ENCODE measurements at regions not wholly inside any gene's neighbourhood (a gene's known extent, or its start where the extent isn't known, plus 50 kb on each side); places are given as distances from the start of the nearest gene placed in this dataset.

DNA sequence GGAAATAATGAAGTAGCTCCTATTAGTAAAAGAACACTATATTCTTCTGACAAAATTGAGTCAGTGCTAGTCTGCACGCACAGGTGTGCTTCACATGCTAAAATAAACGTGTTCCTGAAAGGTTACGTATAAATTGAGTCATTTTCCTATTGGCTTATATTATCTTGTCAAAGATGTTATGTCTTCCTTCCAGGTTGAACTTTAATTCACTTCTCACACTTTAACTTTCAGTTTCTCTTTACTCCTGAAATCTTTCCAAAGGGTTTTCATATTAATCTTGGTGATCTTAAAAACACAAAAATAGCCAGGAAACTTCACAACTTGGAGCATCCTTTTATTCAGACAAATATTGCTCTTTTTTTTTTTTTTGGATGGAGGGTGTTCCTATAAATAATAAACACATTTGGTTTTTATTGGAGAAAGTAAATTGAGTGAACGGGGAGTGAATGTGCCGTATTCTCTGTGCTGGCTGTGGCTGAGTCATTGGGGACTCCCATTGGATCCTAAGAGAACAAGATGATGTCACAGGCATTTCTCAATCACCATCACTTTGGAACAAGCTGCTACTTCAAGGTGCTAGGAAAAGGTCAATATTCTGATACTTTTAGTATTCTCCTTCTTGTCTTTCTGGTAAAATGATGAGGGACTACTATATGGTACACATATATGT is 150.2 kb upstream of the SPATS2L start:
- H4K20me1 ChIP-seq (replicated peaks; ENCODE audit: insufficient read depth) = no peaks in the 10 kb centered on the region
- H3K36me3 Mint-ChIP-seq (ENCODE audit: low read depth) = peaks cover 28% of the 10 kb centered on the region
- peaks cover 9% of the 10 kb centered on the region for H3K9me2 ChIP-seq (ENCODE audit: insufficient read depth)
- no peaks in the 10 kb centered on the region for H3K79me2 ChIP-seq (replicated peaks; ENCODE audit: insufficient read depth)
- H3K4me3 Mint-ChIP-seq = no peak overlapping the region
- no peak for TF ChIP-seq EZH2phosphoT487 (IDR thresholded peaks at IDR 0.05; ENCODE audit: unreplicated experiment)
- no peak for TF ChIP-seq JUNB (IDR thresholded peaks at IDR 0.05; ENCODE audit: unreplicated experiment)
- TF ChIP-seq ETS1 (IDR thresholded peaks at IDR 0.05) = no peak
- TF ChIP-seq, protein P1, sequence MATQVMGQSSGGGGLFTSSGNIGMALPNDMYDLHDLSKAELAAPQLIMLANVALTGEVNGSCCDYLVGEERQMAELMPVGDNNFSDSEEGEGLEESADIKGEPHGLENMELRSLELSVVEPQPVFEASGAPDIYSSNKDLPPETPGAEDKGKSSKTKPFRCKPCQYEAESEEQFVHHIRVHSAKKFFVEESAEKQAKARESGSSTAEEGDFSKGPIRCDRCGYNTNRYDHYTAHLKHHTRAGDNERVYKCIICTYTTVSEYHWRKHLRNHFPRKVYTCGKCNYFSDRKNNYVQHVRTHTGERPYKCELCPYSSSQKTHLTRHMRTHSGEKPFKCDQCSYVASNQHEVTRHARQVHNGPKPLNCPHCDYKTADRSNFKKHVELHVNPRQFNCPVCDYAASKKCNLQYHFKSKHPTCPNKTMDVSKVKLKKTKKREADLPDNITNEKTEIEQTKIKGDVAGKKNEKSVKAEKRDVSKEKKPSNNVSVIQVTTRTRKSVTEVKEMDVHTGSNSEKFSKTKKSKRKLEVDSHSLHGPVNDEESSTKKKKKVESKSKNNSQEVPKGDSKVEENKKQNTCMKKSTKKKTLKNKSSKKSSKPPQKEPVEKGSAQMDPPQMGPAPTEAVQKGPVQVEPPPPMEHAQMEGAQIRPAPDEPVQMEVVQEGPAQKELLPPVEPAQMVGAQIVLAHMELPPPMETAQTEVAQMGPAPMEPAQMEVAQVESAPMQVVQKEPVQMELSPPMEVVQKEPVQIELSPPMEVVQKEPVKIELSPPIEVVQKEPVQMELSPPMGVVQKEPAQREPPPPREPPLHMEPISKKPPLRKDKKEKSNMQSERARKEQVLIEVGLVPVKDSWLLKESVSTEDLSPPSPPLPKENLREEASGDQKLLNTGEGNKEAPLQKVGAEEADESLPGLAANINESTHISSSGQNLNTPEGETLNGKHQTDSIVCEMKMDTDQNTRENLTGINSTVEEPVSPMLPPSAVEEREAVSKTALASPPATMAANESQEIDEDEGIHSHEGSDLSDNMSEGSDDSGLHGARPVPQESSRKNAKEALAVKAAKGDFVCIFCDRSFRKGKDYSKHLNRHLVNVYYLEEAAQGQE (IDR thresholded peaks at IDR 0.05; ENCODE audit: unreplicated experiment) = no peak
- no peak for TF ChIP-seq ZNF331 (CRISPR knock-in tag; IDR thresholded peaks at IDR 0.05; ENCODE audit: low read depth)
- TF ChIP-seq, protein P2, sequence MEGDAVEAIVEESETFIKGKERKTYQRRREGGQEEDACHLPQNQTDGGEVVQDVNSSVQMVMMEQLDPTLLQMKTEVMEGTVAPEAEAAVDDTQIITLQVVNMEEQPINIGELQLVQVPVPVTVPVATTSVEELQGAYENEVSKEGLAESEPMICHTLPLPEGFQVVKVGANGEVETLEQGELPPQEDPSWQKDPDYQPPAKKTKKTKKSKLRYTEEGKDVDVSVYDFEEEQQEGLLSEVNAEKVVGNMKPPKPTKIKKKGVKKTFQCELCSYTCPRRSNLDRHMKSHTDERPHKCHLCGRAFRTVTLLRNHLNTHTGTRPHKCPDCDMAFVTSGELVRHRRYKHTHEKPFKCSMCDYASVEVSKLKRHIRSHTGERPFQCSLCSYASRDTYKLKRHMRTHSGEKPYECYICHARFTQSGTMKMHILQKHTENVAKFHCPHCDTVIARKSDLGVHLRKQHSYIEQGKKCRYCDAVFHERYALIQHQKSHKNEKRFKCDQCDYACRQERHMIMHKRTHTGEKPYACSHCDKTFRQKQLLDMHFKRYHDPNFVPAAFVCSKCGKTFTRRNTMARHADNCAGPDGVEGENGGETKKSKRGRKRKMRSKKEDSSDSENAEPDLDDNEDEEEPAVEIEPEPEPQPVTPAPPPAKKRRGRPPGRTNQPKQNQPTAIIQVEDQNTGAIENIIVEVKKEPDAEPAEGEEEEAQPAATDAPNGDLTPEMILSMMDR (conservative IDR thresholded peaks at IDR 0.05; ENCODE audit: low read depth in 2 of 2) = no peak
- H3K4me3 ChIP-seq = no peak overlapping the region
- DNase-seq (ENCODE audit: low spot score) (no peak), ATAC-seq (no peak)
- no peak overlapping the region for H2AFZ ChIP-seq
- H3K4me1 ChIP-seq (ENCODE audit: insufficient read depth) = peaks cover 18% of the 10 kb centered on the region
- no peak overlapping the region for H3K27ac ChIP-seq (ENCODE audit: low read depth)
- no peak overlapping the region for H3K4me2 ChIP-seq
- H3F3A ChIP-seq (replicated peaks; ENCODE audit: low read depth) = 0 out of 2 replicates have a peak, but pooled peaks cover 9% of the 10 kb centered on the region
- no peaks in the 10 kb centered on the region for H3K27me3 ChIP-seq (ENCODE audit: insufficient read depth)
- H3K27ac Mint-ChIP-seq = no peak overlapping the region
- H3K4me1 Mint-ChIP-seq = peaks cover 18% of the 10 kb centered on the region
- H3K9me3 Mint-ChIP-seq = peaks cover 28% of the 10 kb centered on the region
- H3K27me3 Mint-ChIP-seq (ENCODE audit: insufficient read depth, low read depth, poor library complexity) = peaks cover 2% of the 10 kb centered on the region
- H3K36me3 ChIP-seq (ENCODE audit: insufficient read depth) = peaks cover 12% of the 10 kb centered on the region

- Histone ChIP-seq H3K9me2 (ENCODE audit: insufficient read depth) (peaks cover 13% of the 10 kb centered on the region), H3K4me2 (peak overlapping the region; percentile 23; the same call in 1 of the 2 replicates), H4K20me1 (replicated peaks; ENCODE audit: insufficient read depth) (no peaks in the 10 kb centered on the region), H3K4me1 (ENCODE audit: insufficient read depth) (peaks cover 18% of the 10 kb centered on the region), H3K36me3 (ENCODE audit: insufficient read depth) (no peaks in the 10 kb centered on the region; the same call in 1 of the 2 replicates), H3K27me3 (ENCODE audit: insufficient read depth) (no peaks in the 10 kb centered on the region), H3K79me2 (replicated peaks; ENCODE audit: insufficient read depth) (no peaks in the 10 kb centered on the region), H3K4me3 (no peak overlapping the region), H3K27ac (ENCODE audit: low read depth) (peak overlapping the region; percentile 69), H3F3A (replicated peaks; ENCODE audit: low read depth) (0 out of 2 replicates have a peak, but pooled peaks cover 9% of the 10 kb centered on the region), H2AFZ (peak overlapping the region; percentile 80)
- Mint-ChIP-seq H3K36me3 (ENCODE audit: low read depth) (peaks cover 33% of the 10 kb centered on the region), H3K27ac (no peak overlapping the region), H3K27me3 (ENCODE audit: insufficient read depth, low read depth, poor library complexity) (peaks cover 2% of the 10 kb centered on the region), H3K9me3 (peaks cover 32% of the 10 kb centered on the region), H3K4me1 (peaks cover 22% of the 10 kb centered on the region), H3K4me3 (no peak overlapping the region)
- no peak for DNase-seq (ENCODE audit: low spot score)
- peak; percentile 30; the same call in 1 of the 3 replicates for ATAC-seq
- TF ChIP-seq, protein P1 (IDR thresholded peaks at IDR 0.05; ENCODE audit: unreplicated experiment) = no peak
These were observed 147.7 kb upstream of the SPATS2L start for GRCh38 chr2:200158647-200159356.

Data from GM23338 (cell line).